Hepatocyte (in vitro differentiated cells): ENCODE measurements at regions not wholly inside any gene's neighbourhood (a gene's known extent, or its start where the extent isn't known, plus 50 kb on each side); places are given as distances from the start of the nearest gene placed in this dataset.

Experiments
- DNase-seq: peaks from one replicate; pipeline ENCODE4 v3.0.0-alpha.2; 2016; ENCODE audit warnings: low spot score
- H2AFZ ChIP-seq: fragments of 200-600 bp; sonication (generic); 2 replicates; pipeline ENCODE4 v1.6.0; 2016; ENCODE audit warnings: antibody characterized with exemption, mild to moderate bottlenecking
- H3K27ac ChIP-seq: fragments of 200-600 bp; sonication (generic); 2 replicates; pipeline ENCODE4 v1.5.1; 2016; ENCODE audit warnings: mild to moderate bottlenecking
- H3K27me3 ChIP-seq: fragments of 200-600 bp; sonication (generic); 2 replicates; pipeline ENCODE4 v1.6.1; 2016
- H3K36me3 ChIP-seq: fragments of 200-600 bp; sonication (generic); replicated peaks from 2 replicates; pipeline ENCODE4 v1.5.1; 2016; ENCODE audit warnings: low read depth; ENCODE audit not compliant: insufficient read depth
- H3K4me1 ChIP-seq: fragments of 200-600 bp; sonication (generic); 2 replicates; pipeline ENCODE4 v1.5.1; 2016; ENCODE audit warnings: mild to moderate bottlenecking, moderate library complexity; ENCODE audit not compliant: insufficient read depth
- H3K4me2 ChIP-seq: fragments of 200-600 bp; sonication (generic); 2 replicates; pipeline ENCODE4 v1.6.0; 2016
- H3K4me3 ChIP-seq: fragments of 200-600 bp; sonication (generic); 2 replicates; pipeline ENCODE4 v1.5.1; 2016; ENCODE audit warnings: mild to moderate bottlenecking
- H3K79me2 ChIP-seq: fragments of 200-600 bp; sonication (generic); 2 replicates; pipeline ENCODE4 v1.6.0; 2017; ENCODE audit warnings: mild to moderate bottlenecking
- H3K9me2 ChIP-seq: fragments of 200-600 bp; sonication (generic); replicated peaks from 2 replicates; pipeline ENCODE4 v1.6.0; 2017; ENCODE audit warnings: mild to moderate bottlenecking; ENCODE audit not compliant: insufficient read depth
- H3K9me3 ChIP-seq: fragments of 200-600 bp; sonication (generic); 2 replicates; pipeline ENCODE4 v1.5.1; 2016; ENCODE audit warnings: low read depth, mild to moderate bottlenecking
- H4K20me1 ChIP-seq: fragments of 200-600 bp; sonication (generic); 2 replicates; pipeline ENCODE4 v1.6.0; 2016; ENCODE audit warnings: mild to moderate bottlenecking; ENCODE audit not compliant: insufficient read depth, poor library complexity, severe bottlenecking
- CTCF ChIP-seq: fragments of 200-600 bp; sonication (generic); IDR thresholded peaks from 2 replicates; pipeline ENCODE4 v1.5.1; 2016; ENCODE audit warnings: antibody characterized with exemption, mild to moderate bottlenecking; ENCODE audit not compliant: poor library complexity
- EZH2 ChIP-seq: fragments of 200-600 bp; sonication (generic); IDR thresholded peaks from 2 replicates; pipeline ENCODE4 v1.6.1; 2016; ENCODE audit warnings: antibody characterized with exemption, mild to moderate bottlenecking, borderline replicate concordance
- EZH2phosphoT487 ChIP-seq: fragments of 200-600 bp; sonication (generic); IDR thresholded peaks from one replicate; pipeline ENCODE4 v1.6.1; 2018; ENCODE audit warnings: antibody characterized with exemption, mild to moderate bottlenecking, low read depth, moderate library complexity; ENCODE audit not compliant: unreplicated experiment, severe bottlenecking
- WGBS: methylation state at CpG from one replicate; pipeline ENCODE4 v1.1.6; 2016; ENCODE audit warnings: low lambda C conversion rate; ENCODE audit errors: missing lambda C conversion rate; 5-methylcytosine and 5-hydroxymethylcytosine counted together

GRCh38 chr5:117435203-117435602 lies 860.6 kb upstream of the SEMA6A start:
- Histone ChIP-seq H2AFZ (no peak overlapping the region), H3K79me2 (no peaks in the 10 kb centered on the region), H3K4me1 (no peaks in the 10 kb centered on the region), H3K9me2 (no peaks in the 10 kb centered on the region), H3K4me2 (no peak overlapping the region), H3K4me3 (no peak overlapping the region), H3K36me3 (no peaks in the 10 kb centered on the region), H3K9me3 (no peaks in the 10 kb centered on the region), H3K27ac (no peak overlapping the region), H3K27me3 (no peaks in the 10 kb centered on the region), H4K20me1 (no peaks in the 10 kb centered on the region)
- no peak for DNase-seq
- TF ChIP-seq CTCF (no peak), EZH2 (no peak), EZH2phosphoT487 (no peak)
- 61% methylated on average over 2 of the region's 2 CpGs for WGBS

GRCh38 chr5:117434254-117434653 lies 859.6 kb upstream of the SEMA6A start:
- no peaks in the 10 kb centered on the region for H3K9me2 ChIP-seq

GRCh38 chr5:117433818-117434217 lies 859.2 kb upstream of the SEMA6A start:
- H3K36me3 ChIP-seq = no peaks in the 10 kb centered on the region
- H3K4me1 ChIP-seq = no peaks in the 10 kb centered on the region
- no peaks in the 10 kb centered on the region for H3K27me3 ChIP-seq
- WGBS = 41% methylated on average over 1 of the region's 1 CpG
- H3K9me3 ChIP-seq = no peaks in the 10 kb centered on the region
- TF ChIP-seq CTCF = no peak
- no peak for TF ChIP-seq EZH2
- TF ChIP-seq EZH2phosphoT487 = no peak
- H3K4me2 ChIP-seq = no peak overlapping the region
- H3K9me2 ChIP-seq = no peaks in the 10 kb centered on the region
- H3K27ac ChIP-seq = no peak overlapping the region
- DNase-seq = no peak
- no peak overlapping the region for H2AFZ ChIP-seq
- no peaks in the 10 kb centered on the region for H4K20me1 ChIP-seq
- H3K79me2 ChIP-seq = no peaks in the 10 kb centered on the region
- H3K4me3 ChIP-seq = no peak overlapping the region

More at GRCh38 chr5:117434254-117434653, 859.6 kb upstream of the SEMA6A start:
- Histone ChIP-seq H4K20me1 (no peaks in the 10 kb centered on the region), H3K36me3 (no peaks in the 10 kb centered on the region), H3K4me2 (no peak overlapping the region), H3K4me3 (no peak overlapping the region), H3K27me3 (no peaks in the 10 kb centered on the region), H3K79me2 (no peaks in the 10 kb centered on the region), H2AFZ (no peak overlapping the region), H3K27ac (no peak overlapping the region), H3K9me3 (no peaks in the 10 kb centered on the region), H3K4me1 (no peaks in the 10 kb centered on the region)
- DNase-seq = no peak
- TF ChIP-seq EZH2phosphoT487 = no peak
- TF ChIP-seq CTCF = no peak
- TF ChIP-seq EZH2 = no peak

GRCh38 chr5:117431091-117431490 lies 856.5 kb upstream of the SEMA6A start:
- TF ChIP-seq EZH2phosphoT487 = no peak
- no peak for TF ChIP-seq EZH2
- TF ChIP-seq CTCF = no peak
- no peaks in the 10 kb centered on the region for H3K9me3 ChIP-seq
- WGBS = 57% methylated on average over 3 of the region's 3 CpGs
- H3K4me2 ChIP-seq = no peak overlapping the region
- no peaks in the 10 kb centered on the region for H4K20me1 ChIP-seq
- no peak overlapping the region for H3K27ac ChIP-seq
- H3K9me2 ChIP-seq = no peaks in the 10 kb centered on the region
- H3K4me3 ChIP-seq = no peak overlapping the region
- H3K79me2 ChIP-seq = no peaks in the 10 kb centered on the region
- no peak overlapping the region for H2AFZ ChIP-seq
- H3K4me1 ChIP-seq = no peaks in the 10 kb centered on the region
- no peaks in the 10 kb centered on the region for H3K27me3 ChIP-seq
- no peaks in the 10 kb centered on the region for H3K36me3 ChIP-seq
- no peak for DNase-seq
